ENCODE measurements at regions not wholly inside any gene's neighbourhood (a gene's known extent, or its start where the extent isn't known, plus 50 kb on each side); places are given as distances from the start of the nearest gene placed in this dataset.

GRCh38 chr4:131638781-131639180, 1510.3 kb upstream of the PCDH10 start:
- no peaks in the 10 kb centered on the region for H3K9me3 ChIP-seq
- no peaks in the 10 kb centered on the region for H3K4me1 ChIP-seq
- H3K4me3 Mint-ChIP-seq (ENCODE audit: unreplicated experiment) = no peak overlapping the region
- intact Hi-C loops (cut with micrococcal nuclease; ENCODE audit: unreplicated experiment) = no loop called here
- H3K36me3 Mint-ChIP-seq (ENCODE audit: insufficient read depth, unreplicated experiment) = no peaks in the 10 kb centered on the region
- no peak overlapping the region for H3K27ac Mint-ChIP-seq (ENCODE audit: unreplicated experiment)
- DNase-seq = no peak
- H3K9me3 Mint-ChIP-seq (ENCODE audit: unreplicated experiment) = peaks cover 24% of the 10 kb centered on the region
- ChIA-PET POLR2A (no interaction called here), CTCF (no interaction called here)
- no peak for TF ChIP-seq CTCF (IDR thresholded peaks at IDR 0.05; ENCODE audit: insufficient read depth in 1 of 2, low read depth in 1 of 2, low read length in 1 of 2, severe bottlenecking in 1 of 2, unreplicated experiment in 1 of 2)
- no peaks in the 10 kb centered on the region for H3K27me3 Mint-ChIP-seq (ENCODE audit: insufficient read depth, unreplicated experiment)
- no peaks in the 10 kb centered on the region for H3K27me3 ChIP-seq (replicated peaks; ENCODE audit: control insufficient read depth, insufficient read depth, low read length)
- H3K4me3 ChIP-seq (ENCODE audit: low read depth, low read length) = no peak overlapping the region
- no TSS peak for BruUV-seq (replicated peaks)
- H3K36me3 ChIP-seq (ENCODE audit: control insufficient read depth, insufficient read depth, low read length) = no peaks in the 10 kb centered on the region
- H3K4me1 Mint-ChIP-seq (ENCODE audit: low read depth, unreplicated experiment) = no peaks in the 10 kb centered on the region

GRCh38 chr4:131644619-131645018, 1504.5 kb upstream of the PCDH10 start:
- no TSS peak for BruUV-seq (replicated peaks)
- Mint-ChIP-seq H3K27me3 (ENCODE audit: insufficient read depth, unreplicated experiment) (no peaks in the 10 kb centered on the region), H3K9me3 (ENCODE audit: unreplicated experiment) (peaks cover 1% of the 10 kb centered on the region), H3K36me3 (ENCODE audit: insufficient read depth, unreplicated experiment) (no peaks in the 10 kb centered on the region), H3K4me1 (ENCODE audit: low read depth, unreplicated experiment) (no peaks in the 10 kb centered on the region), H3K27ac (ENCODE audit: unreplicated experiment) (no peak overlapping the region), H3K4me3 (ENCODE audit: unreplicated experiment) (no peak overlapping the region)
- intact Hi-C loops (cut with micrococcal nuclease; ENCODE audit: unreplicated experiment) = loop anchor here (2.0 kb wide), 1 partner anchor 552 kb away; no protein-coding TSS in a partner anchor
- peak in 1 of 2 experiments; percentile 8 for TF ChIP-seq CTCF (IDR thresholded peaks at IDR 0.05; ENCODE audit: insufficient read depth in 1 of 2, low read depth in 1 of 2, low read length in 1 of 2, severe bottlenecking in 1 of 2, unreplicated experiment in 1 of 2)
- ChIA-PET CTCF (no interaction called here), POLR2A (no interaction called here)
- Histone ChIP-seq H3K36me3 (ENCODE audit: control insufficient read depth, insufficient read depth, low read length) (no peaks in the 10 kb centered on the region), H3K27me3 (replicated peaks; ENCODE audit: control insufficient read depth, insufficient read depth, low read length) (no peaks in the 10 kb centered on the region), H3K4me3 (ENCODE audit: low read depth, low read length) (no peak overlapping the region), H3K4me1 (no peaks in the 10 kb centered on the region), H3K9me3 (no peaks in the 10 kb centered on the region)
- DNase-seq = peak; percentile 11 to 33

- Histone ChIP-seq H3K27me3 (replicated peaks; ENCODE audit: control insufficient read depth, insufficient read depth, low read length) (no peaks in the 10 kb centered on the region), H3K36me3 (ENCODE audit: control insufficient read depth, insufficient read depth, low read length) (no peaks in the 10 kb centered on the region), H3K9me3 (no peaks in the 10 kb centered on the region), H3K4me1 (no peaks in the 10 kb centered on the region), H3K4me3 (ENCODE audit: low read depth, low read length) (no peak overlapping the region)
- ChIA-PET POLR2A (no interaction called here), CTCF (no interaction called here)
- TF ChIP-seq CTCF (IDR thresholded peaks at IDR 0.05; ENCODE audit: insufficient read depth in 1 of 2, low read depth in 1 of 2, low read length in 1 of 2, severe bottlenecking in 1 of 2, unreplicated experiment in 1 of 2) = no peak
- Mint-ChIP-seq H3K4me1 (ENCODE audit: low read depth, unreplicated experiment) (no peaks in the 10 kb centered on the region), H3K27me3 (ENCODE audit: insufficient read depth, unreplicated experiment) (no peaks in the 10 kb centered on the region), H3K36me3 (ENCODE audit: insufficient read depth, unreplicated experiment) (no peaks in the 10 kb centered on the region), H3K9me3 (ENCODE audit: unreplicated experiment) (no peaks in the 10 kb centered on the region), H3K27ac (ENCODE audit: unreplicated experiment) (no peak overlapping the region), H3K4me3 (ENCODE audit: unreplicated experiment) (no peak overlapping the region)
- DNase-seq = no peak
- no TSS peak for BruUV-seq (replicated peaks)
- intact Hi-C loops (cut with micrococcal nuclease; ENCODE audit: unreplicated experiment) = no loop called here
Observed at GRCh38 chr4:131649227-131649626, 1499.9 kb upstream of the PCDH10 start.

Data from Caco-2 (cell line).